ENCODE measurements at regions not wholly inside any gene's neighbourhood (a gene's known extent, or its start where the extent isn't known, plus 50 kb on each side); places are given as distances from the start of the nearest gene placed in this dataset.

GRCh38 chr9:30723656-30724055 lies 1660.8 kb upstream of the ACO1 start (continued):
- TF ChIP-seq CHD7 (IDR thresholded peaks at IDR 0.05; ENCODE audit: insufficient replicate concordance, low read length) = no peak
- TF ChIP-seq TCF12 (IDR thresholded peaks at IDR 0.05; ENCODE audit: low read depth, low read length) = no peak
- TF ChIP-seq SRF (IDR thresholded peaks at IDR 0.05; ENCODE audit: low read depth, low read length) = no peak
- TF ChIP-seq TEAD4 (IDR thresholded peaks at IDR 0.05; ENCODE audit: low read depth, low read length) = no peak
- TF ChIP-seq BCL11A (IDR thresholded peaks at IDR 0.05; ENCODE audit: low read depth in 2 of 2, low read length in 2 of 2) = no peak
- TF ChIP-seq TBP (IDR thresholded peaks at IDR 0.05; ENCODE audit: low read depth, low read length) = no peak
- no peak for TF ChIP-seq TAF1 (IDR thresholded peaks at IDR 0.05; ENCODE audit: low read depth, low read length)
- no peak for TF ChIP-seq CREB1 (IDR thresholded peaks at IDR 0.05)
- TF ChIP-seq YY1 (IDR thresholded peaks at IDR 0.05; ENCODE audit: low read depth, low read length) = no peak
- no peak for TF ChIP-seq JUND (IDR thresholded peaks at IDR 0.05; ENCODE audit: low read length)
- TF ChIP-seq CTCF (IDR thresholded peaks at IDR 0.05; ENCODE audit: control extremely low read depth in 1 of 3, insufficient read depth in 1 of 3, low read depth in 1 of 3, low read length in 3 of 3) = no peak
